Mesendoderm (in vitro differentiated cells): ENCODE measurements at regions not wholly inside any gene's neighbourhood (a gene's known extent, or its start where the extent isn't known, plus 50 kb on each side); places are given as distances from the start of the nearest gene placed in this dataset.
"Not testable (repeated sequence)": the region's sequence is repeated elsewhere in the genome, so short reads cannot be mapped to it uniquely, and the experiment has no call there.

Source experiments
- DNase-seq: peaks from one replicate; pipeline ENCODE4 v3.0.0; 2013
- H2AK5ac ChIP-seq: 2 replicates; pipeline ENCODE4 v1.6.1; 2013; ENCODE audit warnings: low read length, inconsistent platforms
- H2BK120ac ChIP-seq: 2 replicates; pipeline ENCODE4 v1.6.1; 2013; ENCODE audit warnings: low read depth, mild to moderate bottlenecking, low read length, moderate library complexity, mixed read lengths
- H2BK15ac ChIP-seq: replicated peaks from 2 replicates; pipeline ENCODE4 v1.6.1; 2013; ENCODE audit warnings: low read depth, mild to moderate bottlenecking, moderate library complexity
- H2BK5ac ChIP-seq: 2 replicates; pipeline ENCODE4 v1.6.1; 2013; ENCODE audit warnings: low read length, inconsistent platforms
- H3K18ac ChIP-seq: 2 replicates; pipeline ENCODE4 v1.6.1; 2013; ENCODE audit warnings: mild to moderate bottlenecking, low read length, mixed read lengths
- H3K23ac ChIP-seq: one replicate; pipeline ENCODE4 v1.6.1; 2013; ENCODE audit warnings: low read length
- H3K27ac ChIP-seq: 2 replicates; pipeline ENCODE4 v1.5.1; 2013; ENCODE audit warnings: low read depth, mild to moderate bottlenecking, inconsistent platforms, low read length, moderate library complexity
- H3K27me3 ChIP-seq: 2 replicates; pipeline ENCODE4 v1.6.1; 2013; ENCODE audit warnings: low read length, control low read depth, mild to moderate bottlenecking, inconsistent platforms; ENCODE audit not compliant: insufficient read depth, poor library complexity
- H3K36me3 ChIP-seq: 2 replicates; pipeline ENCODE4 v1.6.1; 2013; ENCODE audit warnings: low read length, inconsistent platforms; ENCODE audit not compliant: control insufficient read depth, insufficient read depth
- H3K4ac ChIP-seq: one replicate; pipeline ENCODE4 v1.6.1; 2013; ENCODE audit warnings: low read depth, mild to moderate bottlenecking, low read length, moderate library complexity
- H3K4me1 ChIP-seq: 2 replicates; pipeline ENCODE4 v1.6.1; 2013; ENCODE audit warnings: low read depth, low read length, inconsistent platforms; ENCODE audit not compliant: control insufficient read depth
- H3K4me2 ChIP-seq: 2 replicates; pipeline ENCODE4 v1.6.1; 2013; ENCODE audit warnings: low read length
- H3K4me3 ChIP-seq: 2 replicates; pipeline ENCODE4 v1.5.1; 2013; ENCODE audit warnings: mild to moderate bottlenecking, low read length
- H3K56ac ChIP-seq: one replicate; pipeline ENCODE4 v1.6.1; 2013; ENCODE audit warnings: low read length
- H3K79me1 ChIP-seq: 2 replicates; pipeline ENCODE4 v1.6.1; 2013; ENCODE audit warnings: low read length, inconsistent platforms
- H3K79me2 ChIP-seq: 2 replicates; pipeline ENCODE4 v1.6.1; 2013; ENCODE audit warnings: mild to moderate bottlenecking, low read length; ENCODE audit not compliant: control insufficient read depth, insufficient read depth
- H3K9ac ChIP-seq: 2 replicates; pipeline ENCODE4 v1.6.1; 2013; ENCODE audit warnings: low read length, inconsistent platforms
- H4K5ac ChIP-seq: one replicate; pipeline ENCODE4 v1.6.1; 2013; ENCODE audit warnings: low read length
- H4K8ac ChIP-seq: one replicate; pipeline ENCODE4 v1.6.1; 2013; ENCODE audit warnings: low read depth, mild to moderate bottlenecking, control low read depth, low read length, moderate library complexity
- WGBS: extraction: QIAGEN DNeasy Blood & Tissue Kit; methylation state at CpG from one replicate; pipeline ENCODE4 v1.1.7; 2013; ENCODE audit warnings: low lambda C conversion rate, missing lambda C conversion rate; ENCODE audit not compliant: insufficient coverage; ENCODE audit errors: extremely low coverage; 5-methylcytosine and 5-hydroxymethylcytosine counted together

GRCh38 chrX:82782014-82782413, 726.1 kb upstream of the POU3F4 start:
- no peak overlapping the region for H2BK120ac ChIP-seq
- H3K27ac ChIP-seq = no peak overlapping the region
- no peak overlapping the region for H2AK5ac ChIP-seq
- H3K4me3 ChIP-seq = no peak overlapping the region
- H3K79me1 ChIP-seq = no peaks in the 10 kb centered on the region
- H3K4ac ChIP-seq = no peak overlapping the region
- H3K9ac ChIP-seq = no peak overlapping the region
- no peaks in the 10 kb centered on the region for H3K4me1 ChIP-seq
- no peak overlapping the region for H3K23ac ChIP-seq
- H2BK5ac ChIP-seq = no peak overlapping the region
- H3K4me2 ChIP-seq = no peak overlapping the region
- H4K8ac ChIP-seq = no peak overlapping the region
- WGBS = no CpG with 5 or more reads among the region's 4 CpGs
- H3K79me2 ChIP-seq = no peaks in the 10 kb centered on the region
- H3K36me3 ChIP-seq = no peaks in the 10 kb centered on the region
- H3K18ac ChIP-seq = no peak overlapping the region
- no peak overlapping the region for H4K5ac ChIP-seq
- H3K27me3 ChIP-seq = no peaks in the 10 kb centered on the region
- no peak overlapping the region for H3K56ac ChIP-seq
- H2BK15ac ChIP-seq = no peak overlapping the region
- no peak for DNase-seq

- no CpG with 5 or more reads among the region's 5 CpGs for WGBS
- H2AK5ac ChIP-seq, H3K27me3 ChIP-seq: not testable (repeated sequence)
Observed at GRCh38 chrX:82812902-82813301, 695.2 kb upstream of the POU3F4 start.

GRCh38 chrX:82813671-82814078, 694.4 kb upstream of the POU3F4 start:
- DNase-seq = peak; percentile 61
- Histone ChIP-seq H2BK15ac (no peak overlapping the region), H4K8ac (no peak overlapping the region), H3K18ac (no peak overlapping the region), H2BK5ac (no peak overlapping the region), H3K27ac (no peak overlapping the region), H3K79me2 (no peaks in the 10 kb centered on the region), H3K79me1 (no peaks in the 10 kb centered on the region), H2BK120ac (no peak overlapping the region), H3K36me3 (no peaks in the 10 kb centered on the region), H3K4me2 (no peak overlapping the region), H3K56ac (no peak overlapping the region), H3K9ac (no peak overlapping the region), H3K4ac (no peak overlapping the region), H3K27me3 (no peaks in the 10 kb centered on the region), H4K5ac (no peak overlapping the region), H3K4me3 (no peak overlapping the region), H3K23ac (no peak overlapping the region), H2AK5ac (no peak overlapping the region), H3K4me1 (no peaks in the 10 kb centered on the region)
- WGBS = no CpG with 5 or more reads among the region's 1 CpG

More at GRCh38 chrX:82812902-82813301, 695.2 kb upstream of the POU3F4 start:
- not testable (repeated sequence) for H3K79me2 ChIP-seq, H3K56ac ChIP-seq, H2BK5ac ChIP-seq, H3K23ac ChIP-seq, DNase-seq, H3K36me3 ChIP-seq, H3K4me1 ChIP-seq, H2BK120ac ChIP-seq, H4K8ac ChIP-seq, H4K5ac ChIP-seq, H3K4ac ChIP-seq, H3K18ac ChIP-seq, H3K9ac ChIP-seq, H2BK15ac ChIP-seq, H3K4me3 ChIP-seq, H3K4me2 ChIP-seq, H3K27ac ChIP-seq, H3K79me1 ChIP-seq

- no peaks in the 10 kb centered on the region for H3K27me3 ChIP-seq
- no peak overlapping the region for H3K56ac ChIP-seq
- H4K8ac ChIP-seq = no peak overlapping the region
- H3K18ac ChIP-seq = no peak overlapping the region
- no peak overlapping the region for H2AK5ac ChIP-seq
- H3K79me2 ChIP-seq = no peaks in the 10 kb centered on the region
- DNase-seq = no peak
- H3K79me1 ChIP-seq = no peaks in the 10 kb centered on the region
- no peaks in the 10 kb centered on the region for H3K36me3 ChIP-seq
- no peak overlapping the region for H3K4ac ChIP-seq
- no peak overlapping the region for H4K5ac ChIP-seq
- H3K23ac ChIP-seq = no peak overlapping the region
- H2BK5ac ChIP-seq = no peak overlapping the region
- H3K4me1 ChIP-seq = no peaks in the 10 kb centered on the region
- H3K4me2 ChIP-seq = no peak overlapping the region
- H3K9ac ChIP-seq = no peak overlapping the region
- H3K4me3 ChIP-seq = no peak overlapping the region
- WGBS = no CpG with 5 or more reads among the region's 3 CpGs
- H2BK120ac ChIP-seq = no peak overlapping the region
- H2BK15ac ChIP-seq = no peak overlapping the region
- no peak overlapping the region for H3K27ac ChIP-seq
Observed at GRCh38 chrX:82816001-82816400, 692.1 kb upstream of the POU3F4 start.

- Histone ChIP-seq H4K5ac (no peak overlapping the region), H2BK120ac (no peak overlapping the region), H3K27me3 (no peaks in the 10 kb centered on the region), H2AK5ac (no peak overlapping the region), H3K56ac (no peak overlapping the region), H3K9ac (no peak overlapping the region), H2BK5ac (no peak overlapping the region), H2BK15ac (no peak overlapping the region), H3K4me2 (no peak overlapping the region), H3K4ac (no peak overlapping the region), H3K27ac (no peak overlapping the region), H3K36me3 (no peaks in the 10 kb centered on the region), H3K79me2 (no peaks in the 10 kb centered on the region), H3K23ac (no peak overlapping the region), H3K79me1 (no peaks in the 10 kb centered on the region), H3K4me1 (no peaks in the 10 kb centered on the region), H3K4me3 (no peak overlapping the region), H3K18ac (no peak overlapping the region), H4K8ac (no peak overlapping the region)
- DNase-seq = no peak
- WGBS = no CpG with 5 or more reads among the region's 2 CpGs
Observed at GRCh38 chrX:82816562-82816961, 691.5 kb upstream of the POU3F4 start.

GRCh38 chrX:82842286-82842685, 665.8 kb upstream of the POU3F4 start:
- no peaks in the 10 kb centered on the region for H3K27me3 ChIP-seq
- H3K23ac ChIP-seq = no peak overlapping the region
- no peak overlapping the region for H4K8ac ChIP-seq
- WGBS = no CpG with 5 or more reads among the region's 1 CpG
- DNase-seq = no peak
- no peak overlapping the region for H2AK5ac ChIP-seq
- no peak overlapping the region for H2BK15ac ChIP-seq
- no peak overlapping the region for H3K4ac ChIP-seq
- H3K4me2 ChIP-seq = no peak overlapping the region
- H3K9ac ChIP-seq = no peak overlapping the region
- no peak overlapping the region for H3K27ac ChIP-seq
- H2BK120ac ChIP-seq = no peak overlapping the region
- no peaks in the 10 kb centered on the region for H3K79me2 ChIP-seq
- no peak overlapping the region for H3K18ac ChIP-seq
- H3K4me1 ChIP-seq = no peaks in the 10 kb centered on the region
- H2BK5ac ChIP-seq = no peak overlapping the region
- no peaks in the 10 kb centered on the region for H3K36me3 ChIP-seq
- H3K4me3 ChIP-seq = no peak overlapping the region
- H3K56ac ChIP-seq = no peak overlapping the region
- no peaks in the 10 kb centered on the region for H3K79me1 ChIP-seq
- H4K5ac ChIP-seq = no peak overlapping the region
